GM18867 (cell line): ENCODE measurements at regions not wholly inside any gene's neighbourhood (a gene's known extent, or its start where the extent isn't known, plus 50 kb on each side); places are given as distances from the start of the nearest gene placed in this dataset.

Experiments used
- ATAC-seq: cut with Tn5 transposase; IDR thresholded peaks from one replicate; pipeline ENCODE4 v1.9.1; 2021; ENCODE audit warnings: mild to moderate bottlenecking, moderate library complexity; ENCODE audit not compliant: unreplicated experiment

GRCh38 chr15:99440551-99441443 lies 125.0 kb upstream of the MEF2A start:
- no peak for ATAC-seq

- ATAC-seq = no peak
Measured at GRCh38 chr15:99441444-99441800, 124.4 kb upstream of the MEF2A start.

GRCh38 chr15:99441871-99442251 lies 123.9 kb upstream of the MEF2A start:
- ATAC-seq = no peak

- ATAC-seq = no peak
Measured at GRCh38 chr15:99442252-99442897, 123.4 kb upstream of the MEF2A start.

- ATAC-seq = no peak
Measured at GRCh38 chr15:99443056-99443756, 122.6 kb upstream of the MEF2A start.

- no peak for ATAC-seq
Measured at GRCh38 chr15:99443768-99444446, 121.9 kb upstream of the MEF2A start.

GRCh38 chr15:99445272-99445850 lies 120.4 kb upstream of the MEF2A start:
- ATAC-seq = no peak

GRCh38 chr15:99446565-99447496 lies 119.0 kb upstream of the MEF2A start:
- no peak for ATAC-seq

- no peak for ATAC-seq
Measured at GRCh38 chr15:99447497-99448371, 118.0 kb upstream of the MEF2A start.

GRCh38 chr15:99449514-99449913 lies 116.3 kb upstream of the MEF2A start:
- no peak for ATAC-seq

- no peak for ATAC-seq
Measured at GRCh38 chr15:99450896-99451358, 114.9 kb upstream of the MEF2A start.

GRCh38 chr15:99451484-99451883 lies 114.3 kb upstream of the MEF2A start:
- no peak for ATAC-seq

GRCh38 chr15:99452010-99452409 lies 113.8 kb upstream of the MEF2A start:
- ATAC-seq = no peak

GRCh38 chr15:99452728-99453636 lies 112.8 kb upstream of the MEF2A start:
- ATAC-seq = peak; percentile 87

- no peak for ATAC-seq
Measured at GRCh38 chr15:99453637-99454030, 112.2 kb upstream of the MEF2A start.

- no peak for ATAC-seq
Measured at GRCh38 chr15:99454107-99454809, 111.5 kb upstream of the MEF2A start.
